Right atrium auricular region (tissue), 2 donors: ENCODE measurements at regions not wholly inside any gene's neighbourhood (a gene's known extent, or its start where the extent isn't known, plus 50 kb on each side); places are given as distances from the start of the nearest gene placed in this dataset.
"Not testable (repeated sequence)": the region's sequence is repeated elsewhere in the genome, so short reads cannot be mapped to it uniquely, and the experiment has no call there.

ENCODE experiments used
- DNase-seq: peaks from one replicate; pipeline ENCODE4 v3.0.0-alpha.2; 2019; ENCODE audit warnings: low spot score
- H3K27ac ChIP-seq, 2 donors: fragments of 200-600 bp; sonication (generic); 1 replicate in 1 of 2; 2 replicates in 1 of 2; pipeline ENCODE4 v1.5.1; 2016 to 2019
- H3K27me3 ChIP-seq, 2 donors: fragments of 200-600 bp; sonication (generic); one replicate each; pipeline versions ENCODE4 v1.5.1 to v1.6.0; 2017 to 2019
- H3K36me3 ChIP-seq: fragments of 200-600 bp; sonication (generic); one replicate; pipeline ENCODE4 v1.5.1; 2016
- H3K4me1 ChIP-seq, 2 donors: fragments of 200-600 bp; sonication (generic); one replicate each; pipeline versions ENCODE4 v1.5.1 to v1.6.0; 2017 to 2019
- H3K4me3 ChIP-seq, 2 donors: fragments of 200-600 bp; sonication (generic); 1 replicate in 1 of 2; 2 replicates in 1 of 2; pipeline ENCODE4 v1.5.1; 2017 to 2019; ENCODE audit warnings: mild to moderate bottlenecking in 1 of 2, moderate library complexity in 1 of 2
- H3K9me3 ChIP-seq, 2 donors: fragments of 200-600 bp; sonication (generic); one replicate each; pipeline ENCODE4 v1.5.1; 2019
- CTCF ChIP-seq, 2 donors: fragments of 200-600 bp; sonication (generic); IDR thresholded peaks; one replicate each; pipeline ENCODE4 v1.5.1; 2019; ENCODE audit warnings: antibody characterized with exemption in 2 of 2

GRCh38 chr4:173735049-173735448, 205.0 kb upstream of the HAND2 start:
- Histone ChIP-seq H3K4me1 (peaks cover 0 to 14% of the 10 kb centered on the region in 2 donors), H3K36me3 (no peaks in the 10 kb centered on the region), H3K27me3 (no peaks in the 10 kb centered on the region), H3K9me3 (no peaks in the 10 kb centered on the region), H3K27ac (no peak overlapping the region), H3K4me3 (no peak overlapping the region)
- TF ChIP-seq CTCF (IDR thresholded peaks at IDR 0.05), result no peak
- no peak for DNase-seq

DNA sequence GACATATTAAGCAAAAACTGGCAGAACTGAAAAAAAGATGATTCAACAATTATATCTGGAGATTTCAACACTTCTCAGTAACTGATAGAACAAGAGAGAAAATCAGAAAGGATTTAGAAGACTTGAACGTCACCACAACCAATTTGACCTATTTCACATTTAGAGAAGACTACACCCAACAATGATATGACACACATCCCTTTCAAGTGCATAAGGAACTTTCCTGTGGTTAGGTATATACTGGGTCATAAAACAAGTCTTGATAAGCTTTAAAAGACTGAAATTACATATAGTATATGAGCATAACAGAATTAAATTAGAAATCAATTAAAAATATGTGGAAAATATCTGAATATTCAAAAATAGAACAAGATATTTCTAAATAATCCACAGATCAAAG, 201.2 kb upstream of the HAND2 start:
- H3K9me3 ChIP-seq, result peaks cover 0 to 8% of the 10 kb centered on the region in 2 donors
- DNase-seq, result no peak
- no peak overlapping the region for H3K4me3 ChIP-seq
- no peak for TF ChIP-seq CTCF (IDR thresholded peaks at IDR 0.05)
- peaks cover 0 to 5% of the 10 kb centered on the region in 2 donors for H3K4me1 ChIP-seq
- no peaks in the 10 kb centered on the region for H3K36me3 ChIP-seq
- no peaks in the 10 kb centered on the region for H3K27me3 ChIP-seq
- H3K27ac ChIP-seq, result no peak overlapping the region

- Histone ChIP-seq H3K27ac (no peak overlapping the region), H3K4me1 (no peaks in the 10 kb centered on the region)
- DNase-seq, result no peak
These were observed 192.0 kb upstream of the HAND2 start for GRCh38 chr4:173722075-173722474.

DNA sequence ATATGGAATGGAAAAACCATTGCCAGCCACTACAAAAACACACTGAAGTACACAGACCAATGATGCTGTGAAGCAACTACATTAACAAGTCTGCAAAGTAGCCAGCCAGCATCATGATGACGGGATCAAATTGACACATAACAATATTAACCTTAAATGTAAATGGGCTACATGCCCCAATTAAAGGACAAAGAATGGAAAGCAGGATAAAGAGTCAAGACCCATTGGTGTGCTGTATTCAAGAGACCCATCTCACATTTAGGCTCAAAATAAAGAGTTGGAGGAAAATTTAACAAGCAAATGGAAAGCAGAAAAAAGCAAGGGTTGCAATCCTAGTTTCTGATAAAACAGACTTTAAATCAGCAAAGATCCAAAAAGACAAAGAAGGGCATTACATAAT, 188.5 kb upstream of the HAND2 start:
- DNase-seq, H3K27me3 ChIP-seq, H3K27ac ChIP-seq, H3K36me3 ChIP-seq, H3K4me1 ChIP-seq, H3K4me3 ChIP-seq: not testable (repeated sequence)
- H3K9me3 ChIP-seq, result peaks cover 3 to 13% of the 10 kb centered on the region in 2 donors

More at GRCh38 chr4:173722075-173722474, 192.0 kb upstream of the HAND2 start:
- no peaks in the 10 kb centered on the region for H3K36me3 ChIP-seq
- no peak for TF ChIP-seq CTCF (IDR thresholded peaks at IDR 0.05)
- no peak overlapping the region for H3K4me3 ChIP-seq
- H3K9me3 ChIP-seq, result peaks cover 3 to 14% of the 10 kb centered on the region in 2 donors
- no peaks in the 10 kb centered on the region for H3K27me3 ChIP-seq

DNA sequence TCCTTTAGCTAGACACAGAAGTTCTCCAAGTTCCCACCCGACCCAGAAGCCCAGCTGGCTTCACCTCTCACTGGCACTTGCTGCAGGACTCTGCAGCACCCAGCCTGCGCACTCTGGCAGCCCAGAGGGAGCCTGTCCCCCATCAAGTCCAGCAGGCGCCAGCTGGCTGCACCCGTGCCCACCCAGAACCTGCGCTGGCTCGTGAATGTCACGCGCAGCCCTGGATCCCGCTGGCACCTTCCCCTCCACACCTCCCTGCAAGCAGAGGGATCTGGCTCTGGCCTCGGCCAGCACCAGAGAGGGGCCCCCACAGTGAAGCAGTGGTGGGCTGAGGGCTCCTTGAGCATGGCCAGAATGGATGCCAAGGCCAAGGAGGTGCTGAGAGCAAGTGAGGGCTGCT, 187.6 kb upstream of the HAND2 start:
- Histone ChIP-seq H3K4me3 (no peak overlapping the region), H3K9me3 (peaks cover 3 to 13% of the 10 kb centered on the region in 2 donors), H3K4me1 (no peaks in the 10 kb centered on the region), H3K27ac (no peak overlapping the region), H3K27me3 (no peaks in the 10 kb centered on the region), H3K36me3 (no peaks in the 10 kb centered on the region)
- DNase-seq, result no peak
- TF ChIP-seq CTCF (IDR thresholded peaks at IDR 0.05), result no peak

- no peak overlapping the region for H3K4me3 ChIP-seq
- no peak for DNase-seq
- peaks cover 3 to 13% of the 10 kb centered on the region in 2 donors for H3K9me3 ChIP-seq
- H3K27me3 ChIP-seq, result no peaks in the 10 kb centered on the region
- no peak for TF ChIP-seq CTCF (IDR thresholded peaks at IDR 0.05)
- H3K4me1 ChIP-seq, result no peaks in the 10 kb centered on the region
- H3K36me3 ChIP-seq, result no peaks in the 10 kb centered on the region
- no peak overlapping the region for H3K27ac ChIP-seq
These were observed 184.4 kb upstream of the HAND2 start for GRCh38 chr4:173714456-173714855.
